ENCODE measurements at regions not wholly inside any gene's neighbourhood (a gene's known extent, or its start where the extent isn't known, plus 50 kb on each side); places are given as distances from the start of the nearest gene placed in this dataset.

DNA sequence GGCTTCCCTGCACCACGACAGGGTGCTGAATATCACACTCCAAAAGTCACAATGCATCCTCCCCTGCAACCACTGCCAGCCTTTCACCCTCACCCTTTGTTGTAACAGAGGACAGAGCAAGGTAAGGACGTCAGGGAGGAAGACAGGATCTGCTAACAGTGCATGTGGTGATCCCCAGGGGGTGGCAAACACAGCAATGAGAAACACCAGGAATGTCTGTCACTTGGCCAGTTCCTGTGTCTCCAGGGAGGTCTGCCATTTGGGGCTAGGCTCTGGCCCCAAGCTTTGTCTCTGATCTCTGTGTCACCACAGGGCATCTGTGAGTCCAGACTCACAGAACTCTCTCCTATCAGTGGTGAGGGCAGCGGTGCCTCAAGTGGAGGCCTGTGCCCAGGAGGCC is 54.3 kb upstream of the SLC24A5 start:
- TF ChIP-seq, protein P1, sequence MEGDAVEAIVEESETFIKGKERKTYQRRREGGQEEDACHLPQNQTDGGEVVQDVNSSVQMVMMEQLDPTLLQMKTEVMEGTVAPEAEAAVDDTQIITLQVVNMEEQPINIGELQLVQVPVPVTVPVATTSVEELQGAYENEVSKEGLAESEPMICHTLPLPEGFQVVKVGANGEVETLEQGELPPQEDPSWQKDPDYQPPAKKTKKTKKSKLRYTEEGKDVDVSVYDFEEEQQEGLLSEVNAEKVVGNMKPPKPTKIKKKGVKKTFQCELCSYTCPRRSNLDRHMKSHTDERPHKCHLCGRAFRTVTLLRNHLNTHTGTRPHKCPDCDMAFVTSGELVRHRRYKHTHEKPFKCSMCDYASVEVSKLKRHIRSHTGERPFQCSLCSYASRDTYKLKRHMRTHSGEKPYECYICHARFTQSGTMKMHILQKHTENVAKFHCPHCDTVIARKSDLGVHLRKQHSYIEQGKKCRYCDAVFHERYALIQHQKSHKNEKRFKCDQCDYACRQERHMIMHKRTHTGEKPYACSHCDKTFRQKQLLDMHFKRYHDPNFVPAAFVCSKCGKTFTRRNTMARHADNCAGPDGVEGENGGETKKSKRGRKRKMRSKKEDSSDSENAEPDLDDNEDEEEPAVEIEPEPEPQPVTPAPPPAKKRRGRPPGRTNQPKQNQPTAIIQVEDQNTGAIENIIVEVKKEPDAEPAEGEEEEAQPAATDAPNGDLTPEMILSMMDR (IDR thresholded peaks at IDR 0.05; ENCODE audit: insufficient read depth, low read length, poor library complexity, severe bottlenecking) = no peak
- H3K4me3 ChIP-seq (ENCODE audit: low read depth, low read length) = no peak overlapping the region
- DNase-seq (ENCODE audit: low read depth) = no peak

More for the DNA sequence above, 54.3 kb upstream of the SLC24A5 start:
- Histone ChIP-seq H3K36me3 (ENCODE audit: control insufficient read depth, insufficient read depth, low read length) (no peaks in the 10 kb centered on the region), H3K27me3 (ENCODE audit: control insufficient read depth, insufficient read depth, low read length) (no peaks in the 10 kb centered on the region)

All from kidney epithelial cell (primary cell).